ENCODE measurements at regions not wholly inside any gene's neighbourhood (a gene's known extent, or its start where the extent isn't known, plus 50 kb on each side); places are given as distances from the start of the nearest gene placed in this dataset.

DNA sequence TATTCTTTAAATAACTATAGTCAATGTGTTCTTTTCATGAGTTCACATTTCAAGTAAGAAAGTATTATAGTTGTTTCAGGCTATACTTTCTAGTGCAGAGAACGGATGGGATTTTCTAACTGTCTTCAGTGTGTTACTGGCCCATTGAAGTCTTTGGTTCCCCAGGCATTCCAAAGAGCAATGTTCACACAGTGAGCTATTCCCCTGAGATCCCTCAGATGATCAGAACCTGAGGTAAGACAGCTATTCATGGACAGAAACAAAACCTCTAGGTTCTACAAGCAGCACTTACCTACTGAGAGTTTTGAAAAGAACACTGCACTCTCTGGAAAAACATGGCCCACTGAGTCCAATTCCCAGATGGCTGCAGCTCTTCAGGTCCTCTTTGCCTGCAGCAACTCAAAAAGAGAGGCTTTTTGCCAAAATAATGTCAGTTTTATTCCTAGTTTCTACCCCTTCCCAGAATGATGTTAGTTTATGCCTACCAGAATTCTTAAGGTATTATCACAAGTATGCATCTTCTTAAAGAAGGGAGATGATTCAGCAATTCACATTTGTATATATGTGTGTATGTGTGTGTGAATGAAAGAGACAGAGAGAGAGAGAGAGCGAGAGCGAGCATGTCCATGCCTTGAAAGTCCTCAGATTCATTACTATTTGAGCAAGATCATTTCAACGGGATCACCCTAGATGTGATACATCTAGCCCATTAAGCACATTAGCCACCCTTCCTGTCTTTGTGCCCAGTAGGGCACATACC lies 146.1 kb downstream of the PDHA2 start:
- TF ChIP-seq, protein P1, sequence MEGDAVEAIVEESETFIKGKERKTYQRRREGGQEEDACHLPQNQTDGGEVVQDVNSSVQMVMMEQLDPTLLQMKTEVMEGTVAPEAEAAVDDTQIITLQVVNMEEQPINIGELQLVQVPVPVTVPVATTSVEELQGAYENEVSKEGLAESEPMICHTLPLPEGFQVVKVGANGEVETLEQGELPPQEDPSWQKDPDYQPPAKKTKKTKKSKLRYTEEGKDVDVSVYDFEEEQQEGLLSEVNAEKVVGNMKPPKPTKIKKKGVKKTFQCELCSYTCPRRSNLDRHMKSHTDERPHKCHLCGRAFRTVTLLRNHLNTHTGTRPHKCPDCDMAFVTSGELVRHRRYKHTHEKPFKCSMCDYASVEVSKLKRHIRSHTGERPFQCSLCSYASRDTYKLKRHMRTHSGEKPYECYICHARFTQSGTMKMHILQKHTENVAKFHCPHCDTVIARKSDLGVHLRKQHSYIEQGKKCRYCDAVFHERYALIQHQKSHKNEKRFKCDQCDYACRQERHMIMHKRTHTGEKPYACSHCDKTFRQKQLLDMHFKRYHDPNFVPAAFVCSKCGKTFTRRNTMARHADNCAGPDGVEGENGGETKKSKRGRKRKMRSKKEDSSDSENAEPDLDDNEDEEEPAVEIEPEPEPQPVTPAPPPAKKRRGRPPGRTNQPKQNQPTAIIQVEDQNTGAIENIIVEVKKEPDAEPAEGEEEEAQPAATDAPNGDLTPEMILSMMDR (IDR thresholded peaks at IDR 0.05), result no peak
- no peaks in the 10 kb centered on the region for H3K36me3 ChIP-seq
- no peak overlapping the region for H3K27ac ChIP-seq
- intact Hi-C loops (cut with DNase I), result no loop called here
- H3K27me3 ChIP-seq, result no peaks in the 10 kb centered on the region
- DNase-seq, result no peak
- H3K4me1 ChIP-seq, result no peaks in the 10 kb centered on the region
- H3K4me3 ChIP-seq, result no peak overlapping the region
- no peak for ATAC-seq
- 87 to 92% (median 90%) methylated on average over 4 of the region's 4 CpGs for WGBS, 4 donors
- peaks cover 0 to 14% (median 0%) of the 10 kb centered on the region in 12 donors for H3K9me3 ChIP-seq

GRCh38 chr4:95987851-95988250 lies 148.0 kb downstream of the PDHA2 start:
- ATAC-seq, result no peak
- Histone ChIP-seq H3K4me3 (no peak overlapping the region), H3K27me3 (no peaks in the 10 kb centered on the region), H3K9me3 (peaks cover 0 to 8% (median 0%) of the 10 kb centered on the region in 12 donors), H3K36me3 (no peaks in the 10 kb centered on the region), H3K4me1 (no peaks in the 10 kb centered on the region), H3K27ac (no peak overlapping the region)
- TF ChIP-seq, protein P1 (IDR thresholded peaks at IDR 0.05), result no peak
- TF ChIP-seq POLR2A (IDR thresholded peaks at IDR 0.05), result no peak
- DNase-seq, result no peak
- intact Hi-C loops (cut with DNase I), result no loop called here

GRCh38 chr4:95998311-95998710 lies 158.4 kb downstream of the PDHA2 start:
- Histone ChIP-seq H3K4me3 (no peak overlapping the region), H3K4me1 (no peaks in the 10 kb centered on the region), H3K27ac (no peak overlapping the region), H3K27me3 (no peaks in the 10 kb centered on the region), H3K9me3 (peaks cover 0 to 5% (median 0%) of the 10 kb centered on the region in 12 donors), H3K36me3 (no peaks in the 10 kb centered on the region)
- intact Hi-C loops (cut with DNase I), result no loop called here
- no peak for DNase-seq
- no peak for TF ChIP-seq POLR2A (IDR thresholded peaks at IDR 0.05)
- TF ChIP-seq, protein P1 (IDR thresholded peaks at IDR 0.05), result no peak
- WGBS, 4 donors, result 86 to 89% (median 88%) methylated on average over 2 of the region's 2 CpGs
- no peak for ATAC-seq

GRCh38 chr4:96003951-96004740 lies 164.3 kb downstream of the PDHA2 start:
- ATAC-seq, result no peak
- H3K27me3 ChIP-seq, result no peaks in the 10 kb centered on the region
- WGBS, 4 donors, result 63 to 70% (median 66%) methylated on average over 8 of the region's 8 CpGs
- TF ChIP-seq POLR2A (IDR thresholded peaks at IDR 0.05), result no peak
- H3K36me3 ChIP-seq, result no peaks in the 10 kb centered on the region
- no peaks in the 10 kb centered on the region for H3K9me3 ChIP-seq
- H3K27ac ChIP-seq, result no peak overlapping the region
- H3K4me3 ChIP-seq, result no peak overlapping the region
- no peaks in the 10 kb centered on the region for H3K4me1 ChIP-seq
- intact Hi-C loops (cut with DNase I), result no loop called here
- no peak for DNase-seq
